WTC11 (cell line): ENCODE measurements at regions not wholly inside any gene's neighbourhood (a gene's known extent, or its start where the extent isn't known, plus 50 kb on each side); places are given as distances from the start of the nearest gene placed in this dataset.

Source experiments
- ATAC-seq: fragments of 200-7000 bp; cut with Tn5 transposase; 2 replicates; pipeline ENCODE4 v1.10.0; 2021; ENCODE audit warnings: mild to moderate bottlenecking, moderate library complexity
- CTCF ChIA-PET: fragments of 300-600 bp; sonication (Branson Sonifier 250); formaldehyde crosslinking; loops from one replicate; lab custom pipeline; 2021; ENCODE audit warnings: antibody characterized with exemption; lab: Charles Lee
- POLR2A ChIA-PET: fragments of 350-600 bp; sonication (Branson Sonifier 250); formaldehyde crosslinking; loops from one replicate; lab custom pipeline; 2021; ENCODE audit warnings: antibody characterized with exemption; lab: Charles Lee
- DNase-seq: peaks from one replicate; pipeline ENCODE4 v3.0.0; 2021; ENCODE audit warnings: low spot score
- H3K27ac Mint-ChIP-seq: 2 replicates; pipeline ENCODE4 v1.8.0; 2021; ENCODE audit warnings: mixed read lengths
- H3K27me3 Mint-ChIP-seq: 2 replicates; pipeline ENCODE4 v1.8.0; 2021; ENCODE audit warnings: low read depth, mild to moderate bottlenecking, moderate library complexity, mixed read lengths
- H3K36me3 Mint-ChIP-seq: 2 replicates; pipeline ENCODE4 v1.8.0; 2021; ENCODE audit warnings: mixed read lengths
- H3K4me1 Mint-ChIP-seq: 2 replicates; pipeline ENCODE4 v1.8.0; 2022; ENCODE audit warnings: mixed read lengths
- H3K4me3 Mint-ChIP-seq: 2 replicates; pipeline ENCODE4 v1.8.0; 2021; ENCODE audit warnings: mild to moderate bottlenecking, moderate library complexity, mixed read lengths
- H3K9me3 Mint-ChIP-seq: 2 replicates; pipeline ENCODE4 v1.8.0; 2021; ENCODE audit warnings: mixed read lengths
- ETV6 ChIP-seq: sonication (generic); formaldehyde crosslinking; IDR thresholded peaks from 2 replicates; pipeline ENCODE4 v1.8.1; 2022; ENCODE audit warnings: mild to moderate bottlenecking, missing genetic modification reagents
- IRF2 ChIP-seq: sonication (generic); formaldehyde crosslinking; IDR thresholded peaks from 2 replicates; pipeline ENCODE4 v1.8.0; 2022; ENCODE audit warnings: low read depth, missing genetic modification reagents, borderline replicate concordance
- KAT7 ChIP-seq: sonication (generic); formaldehyde crosslinking; IDR thresholded peaks from 2 replicates; pipeline ENCODE4 v1.8.1; 2023; ENCODE audit warnings: missing genetic modification reagents, mild to moderate bottlenecking, borderline replicate concordance
- SOX15 ChIP-seq: fragments of 250-450 bp; sonication (Bioruptor Pico); IDR thresholded peaks from 2 replicates; pipeline ENCODE4 v1.9.0; 2021; ENCODE audit warnings: mild to moderate bottlenecking
- TEAD4 ChIP-seq: sonication (generic); formaldehyde crosslinking; IDR thresholded peaks from 2 replicates; pipeline ENCODE4 v1.8.0; 2022; ENCODE audit warnings: mild to moderate bottlenecking, missing genetic modification reagents
- ZBTB21 ChIP-seq: sonication (generic); formaldehyde crosslinking; IDR thresholded peaks from 2 replicates; pipeline ENCODE4 v1.8.1; 2023; ENCODE audit warnings: mild to moderate bottlenecking, missing genetic modification reagents, borderline replicate concordance
- ZNF232 ChIP-seq: sonication (generic); formaldehyde crosslinking; IDR thresholded peaks from 2 replicates; pipeline ENCODE4 v1.8.0; 2022; ENCODE audit warnings: mild to moderate bottlenecking, missing genetic modification reagents
- ZNF263 ChIP-seq: sonication (generic); formaldehyde crosslinking; IDR thresholded peaks from 2 replicates; pipeline ENCODE4 v1.8.1; 2022; ENCODE audit warnings: low read depth, mild to moderate bottlenecking, moderate library complexity, missing genetic modification reagents
- ZNF671 ChIP-seq: fragments of 250-450 bp; sonication (Bioruptor Pico); IDR thresholded peaks from 2 replicates; pipeline ENCODE4 v1.8.0; 2021; ENCODE audit warnings: mild to moderate bottlenecking
- TF ChIP-seq, protein P1 (sequence below): sonication (generic); formaldehyde crosslinking; IDR thresholded peaks from 2 replicates; pipeline ENCODE4 v1.8.0; 2023; ENCODE audit warnings: mild to moderate bottlenecking, missing genetic modification reagents
- TF ChIP-seq, protein P2 (sequence below): sonication (generic); formaldehyde crosslinking; IDR thresholded peaks from 2 replicates; pipeline ENCODE4 v1.8.0; 2022; ENCODE audit warnings: mild to moderate bottlenecking, missing genetic modification reagents
- TF ChIP-seq, protein P3 (sequence below): fragments of 250-450 bp; sonication (Bioruptor Pico); IDR thresholded peaks from 2 replicates; pipeline ENCODE4 v2.1.2; 2022; ENCODE audit warnings: mild to moderate bottlenecking, moderate library complexity
- TF ChIP-seq, protein P4 (sequence below): sonication (generic); formaldehyde crosslinking; IDR thresholded peaks from 2 replicates; pipeline ENCODE4 v1.8.0; 2022; ENCODE audit warnings: mild to moderate bottlenecking, missing genetic modification reagents
- TF ChIP-seq, protein P5 (sequence below): sonication (generic); formaldehyde crosslinking; IDR thresholded peaks from 2 replicates; pipeline ENCODE4 v1.8.0; 2023; ENCODE audit warnings: missing genetic modification reagents, mild to moderate bottlenecking, borderline replicate concordance
- TF ChIP-seq, protein P6 (sequence below): sonication (generic); formaldehyde crosslinking; IDR thresholded peaks from 2 replicates; pipeline ENCODE4 v1.8.0; 2022; ENCODE audit warnings: mild to moderate bottlenecking, missing genetic modification reagents
- TF ChIP-seq, protein P7 (sequence below): sonication (generic); formaldehyde crosslinking; IDR thresholded peaks from 2 replicates; pipeline ENCODE4 v1.8.0; 2022; ENCODE audit warnings: missing genetic modification reagents

DNA sequence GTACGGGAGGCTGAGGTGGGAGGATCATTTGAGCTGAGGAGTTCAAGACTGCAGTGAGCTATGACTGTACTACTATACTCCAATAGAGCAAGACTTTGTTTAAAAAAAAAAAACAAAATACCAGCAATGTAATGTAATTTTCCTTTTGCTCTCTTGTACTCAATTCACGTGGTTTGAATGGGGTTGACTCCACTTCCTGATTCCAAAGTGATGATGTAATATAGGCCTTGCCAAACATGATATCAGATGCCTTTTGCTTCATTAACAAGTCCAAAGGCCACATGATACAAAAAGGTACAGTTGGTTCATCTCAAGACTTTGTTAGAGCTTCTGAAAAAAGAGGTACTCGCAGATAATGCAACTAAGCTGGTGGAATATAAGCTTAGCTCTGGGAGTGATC lies 321.8 kb downstream of the ZEB2 start (continued):
- TF ChIP-seq, protein P1, sequence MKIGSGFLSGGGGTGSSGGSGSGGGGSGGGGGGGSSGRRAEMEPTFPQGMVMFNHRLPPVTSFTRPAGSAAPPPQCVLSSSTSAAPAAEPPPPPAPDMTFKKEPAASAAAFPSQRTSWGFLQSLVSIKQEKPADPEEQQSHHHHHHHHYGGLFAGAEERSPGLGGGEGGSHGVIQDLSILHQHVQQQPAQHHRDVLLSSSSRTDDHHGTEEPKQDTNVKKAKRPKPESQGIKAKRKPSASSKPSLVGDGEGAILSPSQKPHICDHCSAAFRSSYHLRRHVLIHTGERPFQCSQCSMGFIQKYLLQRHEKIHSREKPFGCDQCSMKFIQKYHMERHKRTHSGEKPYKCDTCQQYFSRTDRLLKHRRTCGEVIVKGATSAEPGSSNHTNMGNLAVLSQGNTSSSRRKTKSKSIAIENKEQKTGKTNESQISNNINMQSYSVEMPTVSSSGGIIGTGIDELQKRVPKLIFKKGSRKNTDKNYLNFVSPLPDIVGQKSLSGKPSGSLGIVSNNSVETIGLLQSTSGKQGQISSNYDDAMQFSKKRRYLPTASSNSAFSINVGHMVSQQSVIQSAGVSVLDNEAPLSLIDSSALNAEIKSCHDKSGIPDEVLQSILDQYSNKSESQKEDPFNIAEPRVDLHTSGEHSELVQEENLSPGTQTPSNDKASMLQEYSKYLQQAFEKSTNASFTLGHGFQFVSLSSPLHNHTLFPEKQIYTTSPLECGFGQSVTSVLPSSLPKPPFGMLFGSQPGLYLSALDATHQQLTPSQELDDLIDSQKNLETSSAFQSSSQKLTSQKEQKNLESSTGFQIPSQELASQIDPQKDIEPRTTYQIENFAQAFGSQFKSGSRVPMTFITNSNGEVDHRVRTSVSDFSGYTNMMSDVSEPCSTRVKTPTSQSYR (CRISPR knock-in tag), result no peak
- TF ChIP-seq IRF2, result no peak
- TF ChIP-seq KAT7 (CRISPR knock-in tag), result no peak
- TF ChIP-seq, protein P2, sequence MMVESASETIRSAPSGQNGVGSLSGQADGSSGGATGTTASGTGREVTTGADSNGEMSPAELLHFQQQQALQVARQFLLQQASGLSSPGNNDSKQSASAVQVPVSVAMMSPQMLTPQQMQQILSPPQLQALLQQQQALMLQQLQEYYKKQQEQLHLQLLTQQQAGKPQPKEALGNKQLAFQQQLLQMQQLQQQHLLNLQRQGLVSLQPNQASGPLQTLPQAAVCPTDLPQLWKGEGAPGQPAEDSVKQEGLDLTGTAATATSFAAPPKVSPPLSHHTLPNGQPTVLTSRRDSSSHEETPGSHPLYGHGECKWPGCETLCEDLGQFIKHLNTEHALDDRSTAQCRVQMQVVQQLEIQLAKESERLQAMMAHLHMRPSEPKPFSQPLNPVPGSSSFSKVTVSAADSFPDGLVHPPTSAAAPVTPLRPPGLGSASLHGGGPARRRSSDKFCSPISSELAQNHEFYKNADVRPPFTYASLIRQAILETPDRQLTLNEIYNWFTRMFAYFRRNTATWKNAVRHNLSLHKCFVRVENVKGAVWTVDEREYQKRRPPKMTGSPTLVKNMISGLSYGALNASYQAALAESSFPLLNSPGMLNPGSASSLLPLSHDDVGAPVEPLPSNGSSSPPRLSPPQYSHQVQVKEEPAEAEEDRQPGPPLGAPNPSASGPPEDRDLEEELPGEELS (CRISPR knock-in tag), result no peak
- TF ChIP-seq, all 79 proteins: peak for 0

DNA sequence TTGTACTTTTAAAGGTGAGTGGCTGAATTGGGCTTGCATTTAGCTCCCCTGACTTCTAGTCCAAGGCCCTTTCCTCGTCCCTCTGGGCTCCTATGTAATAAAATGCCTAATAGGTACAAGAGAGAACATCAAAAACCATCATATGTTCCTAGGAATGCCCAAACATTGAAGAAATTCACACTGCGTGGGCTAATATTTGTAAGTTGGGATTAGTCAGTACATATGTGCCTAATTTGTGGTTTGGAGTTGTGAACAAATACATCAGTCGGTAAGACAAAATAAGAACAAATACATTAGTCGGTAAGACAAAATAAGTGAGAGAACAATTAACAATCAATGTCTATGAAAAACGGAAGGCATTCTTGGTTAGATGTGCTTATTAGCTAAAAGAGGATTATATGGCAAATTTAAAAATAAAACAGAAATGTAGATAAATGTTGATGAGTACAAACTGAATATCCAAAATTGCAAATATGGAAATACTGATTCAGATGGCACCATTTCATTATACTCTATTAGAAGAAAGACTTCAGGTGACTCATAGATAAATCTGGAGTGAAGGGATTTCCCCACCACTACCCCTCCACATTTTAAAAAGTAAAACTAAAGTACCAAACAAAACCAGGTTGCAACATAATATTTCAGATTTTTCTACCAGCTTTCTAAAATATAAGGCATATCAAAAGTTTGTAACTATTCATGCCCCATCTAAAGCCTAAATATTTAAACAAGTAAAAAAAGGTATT lies 325.4 kb downstream of the ZEB2 start:
- TF ChIP-seq IRF2, result no peak
- TF ChIP-seq ZNF232, result no peak
- H3K27ac Mint-ChIP-seq, result no peak overlapping the region
- POLR2A ChIA-PET, result no interaction called here

DNA sequence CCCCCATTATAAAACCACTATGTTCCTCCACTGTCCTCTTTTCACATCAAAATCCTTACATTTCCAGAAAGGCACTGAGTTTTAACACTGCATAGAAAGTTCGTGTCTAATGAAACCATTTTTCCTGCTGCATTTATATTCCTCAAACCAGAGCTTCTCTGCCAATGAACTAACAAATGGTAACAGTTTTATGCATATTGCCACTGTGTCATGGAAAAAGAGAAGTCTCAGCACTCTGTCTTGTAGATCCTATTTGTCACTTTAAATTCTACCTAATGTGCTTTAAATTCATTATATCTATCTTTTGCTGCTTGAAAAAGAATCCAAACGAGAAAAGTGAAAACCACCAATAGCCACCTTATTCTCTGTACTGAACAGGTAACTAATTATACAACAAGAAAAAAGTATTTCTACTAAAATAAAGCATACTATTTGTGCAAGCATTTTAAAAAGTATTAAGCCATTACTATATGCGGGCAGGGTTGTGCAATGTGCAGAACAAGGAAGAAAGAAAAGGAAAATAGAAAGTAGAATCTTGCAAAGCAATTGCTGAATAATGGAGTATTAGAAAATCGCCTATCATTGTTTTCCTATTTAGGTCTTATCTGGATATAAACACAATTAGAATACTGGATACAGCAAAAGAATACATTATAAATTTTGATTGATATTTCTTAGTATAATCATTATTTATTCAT lies 328.9 kb downstream of the ZEB2 start:
- ChIA-PET POLR2A (no interaction called here), CTCF (no interaction called here)
- no peaks in the 10 kb centered on the region for H3K9me3 Mint-ChIP-seq
- no peaks in the 10 kb centered on the region for H3K27me3 Mint-ChIP-seq
- H3K36me3 Mint-ChIP-seq, result no peaks in the 10 kb centered on the region
- no peak overlapping the region for H3K4me3 Mint-ChIP-seq
- no peak for ATAC-seq
- H3K27ac Mint-ChIP-seq, result no peak overlapping the region
- no peaks in the 10 kb centered on the region for H3K4me1 Mint-ChIP-seq
- no peak for DNase-seq
- TF ChIP-seq, protein P3, sequence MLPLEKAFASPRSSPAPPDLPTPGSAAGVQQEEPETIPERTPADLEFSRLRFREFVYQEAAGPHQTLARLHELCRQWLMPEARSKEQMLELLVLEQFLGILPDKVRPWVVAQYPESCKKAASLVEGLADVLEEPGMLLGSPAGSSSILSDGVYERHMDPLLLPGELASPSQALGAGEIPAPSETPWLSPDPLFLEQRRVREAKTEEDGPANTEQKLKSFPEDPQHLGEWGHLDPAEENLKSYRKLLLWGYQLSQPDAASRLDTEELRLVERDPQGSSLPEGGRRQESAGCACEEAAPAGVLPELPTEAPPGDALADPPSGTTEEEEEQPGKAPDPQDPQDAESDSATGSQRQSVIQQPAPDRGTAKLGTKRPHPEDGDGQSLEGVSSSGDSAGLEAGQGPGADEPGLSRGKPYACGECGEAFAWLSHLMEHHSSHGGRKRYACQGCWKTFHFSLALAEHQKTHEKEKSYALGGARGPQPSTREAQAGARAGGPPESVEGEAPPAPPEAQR (CRISPR knock-in tag), result no peak
- TF ChIP-seq, protein P4, sequence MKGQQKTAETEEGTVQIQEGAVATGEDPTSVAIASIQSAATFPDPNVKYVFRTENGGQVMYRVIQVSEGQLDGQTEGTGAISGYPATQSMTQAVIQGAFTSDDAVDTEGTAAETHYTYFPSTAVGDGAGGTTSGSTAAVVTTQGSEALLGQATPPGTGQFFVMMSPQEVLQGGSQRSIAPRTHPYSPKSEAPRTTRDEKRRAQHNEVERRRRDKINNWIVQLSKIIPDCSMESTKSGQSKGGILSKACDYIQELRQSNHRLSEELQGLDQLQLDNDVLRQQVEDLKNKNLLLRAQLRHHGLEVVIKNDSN (CRISPR knock-in tag), result no peak
- TF ChIP-seq ZNF263 (no peak), ZBTB21 (CRISPR knock-in tag) (no peak), ETV6 (CRISPR knock-in tag) (no peak), ZNF671 (CRISPR knock-in tag) (no peak), TEAD4 (CRISPR knock-in tag) (no peak), SOX15 (CRISPR knock-in tag) (no peak)
- TF ChIP-seq, protein P5, sequence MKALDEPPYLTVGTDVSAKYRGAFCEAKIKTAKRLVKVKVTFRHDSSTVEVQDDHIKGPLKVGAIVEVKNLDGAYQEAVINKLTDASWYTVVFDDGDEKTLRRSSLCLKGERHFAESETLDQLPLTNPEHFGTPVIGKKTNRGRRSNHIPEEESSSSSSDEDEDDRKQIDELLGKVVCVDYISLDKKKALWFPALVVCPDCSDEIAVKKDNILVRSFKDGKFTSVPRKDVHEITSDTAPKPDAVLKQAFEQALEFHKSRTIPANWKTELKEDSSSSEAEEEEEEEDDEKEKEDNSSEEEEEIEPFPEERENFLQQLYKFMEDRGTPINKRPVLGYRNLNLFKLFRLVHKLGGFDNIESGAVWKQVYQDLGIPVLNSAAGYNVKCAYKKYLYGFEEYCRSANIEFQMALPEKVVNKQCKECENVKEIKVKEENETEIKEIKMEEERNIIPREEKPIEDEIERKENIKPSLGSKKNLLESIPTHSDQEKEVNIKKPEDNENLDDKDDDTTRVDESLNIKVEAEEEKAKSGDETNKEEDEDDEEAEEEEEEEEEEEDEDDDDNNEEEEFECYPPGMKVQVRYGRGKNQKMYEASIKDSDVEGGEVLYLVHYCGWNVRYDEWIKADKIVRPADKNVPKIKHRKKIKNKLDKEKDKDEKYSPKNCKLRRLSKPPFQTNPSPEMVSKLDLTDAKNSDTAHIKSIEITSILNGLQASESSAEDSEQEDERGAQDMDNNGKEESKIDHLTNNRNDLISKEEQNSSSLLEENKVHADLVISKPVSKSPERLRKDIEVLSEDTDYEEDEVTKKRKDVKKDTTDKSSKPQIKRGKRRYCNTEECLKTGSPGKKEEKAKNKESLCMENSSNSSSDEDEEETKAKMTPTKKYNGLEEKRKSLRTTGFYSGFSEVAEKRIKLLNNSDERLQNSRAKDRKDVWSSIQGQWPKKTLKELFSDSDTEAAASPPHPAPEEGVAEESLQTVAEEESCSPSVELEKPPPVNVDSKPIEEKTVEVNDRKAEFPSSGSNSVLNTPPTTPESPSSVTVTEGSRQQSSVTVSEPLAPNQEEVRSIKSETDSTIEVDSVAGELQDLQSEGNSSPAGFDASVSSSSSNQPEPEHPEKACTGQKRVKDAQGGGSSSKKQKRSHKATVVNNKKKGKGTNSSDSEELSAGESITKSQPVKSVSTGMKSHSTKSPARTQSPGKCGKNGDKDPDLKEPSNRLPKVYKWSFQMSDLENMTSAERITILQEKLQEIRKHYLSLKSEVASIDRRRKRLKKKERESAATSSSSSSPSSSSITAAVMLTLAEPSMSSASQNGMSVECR (CRISPR knock-in tag), result no peak
- TF ChIP-seq, protein P6, sequence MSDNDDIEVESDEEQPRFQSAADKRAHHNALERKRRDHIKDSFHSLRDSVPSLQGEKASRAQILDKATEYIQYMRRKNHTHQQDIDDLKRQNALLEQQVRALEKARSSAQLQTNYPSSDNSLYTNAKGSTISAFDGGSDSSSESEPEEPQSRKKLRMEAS (CRISPR knock-in tag), result no peak
- TF ChIP-seq, protein P7, sequence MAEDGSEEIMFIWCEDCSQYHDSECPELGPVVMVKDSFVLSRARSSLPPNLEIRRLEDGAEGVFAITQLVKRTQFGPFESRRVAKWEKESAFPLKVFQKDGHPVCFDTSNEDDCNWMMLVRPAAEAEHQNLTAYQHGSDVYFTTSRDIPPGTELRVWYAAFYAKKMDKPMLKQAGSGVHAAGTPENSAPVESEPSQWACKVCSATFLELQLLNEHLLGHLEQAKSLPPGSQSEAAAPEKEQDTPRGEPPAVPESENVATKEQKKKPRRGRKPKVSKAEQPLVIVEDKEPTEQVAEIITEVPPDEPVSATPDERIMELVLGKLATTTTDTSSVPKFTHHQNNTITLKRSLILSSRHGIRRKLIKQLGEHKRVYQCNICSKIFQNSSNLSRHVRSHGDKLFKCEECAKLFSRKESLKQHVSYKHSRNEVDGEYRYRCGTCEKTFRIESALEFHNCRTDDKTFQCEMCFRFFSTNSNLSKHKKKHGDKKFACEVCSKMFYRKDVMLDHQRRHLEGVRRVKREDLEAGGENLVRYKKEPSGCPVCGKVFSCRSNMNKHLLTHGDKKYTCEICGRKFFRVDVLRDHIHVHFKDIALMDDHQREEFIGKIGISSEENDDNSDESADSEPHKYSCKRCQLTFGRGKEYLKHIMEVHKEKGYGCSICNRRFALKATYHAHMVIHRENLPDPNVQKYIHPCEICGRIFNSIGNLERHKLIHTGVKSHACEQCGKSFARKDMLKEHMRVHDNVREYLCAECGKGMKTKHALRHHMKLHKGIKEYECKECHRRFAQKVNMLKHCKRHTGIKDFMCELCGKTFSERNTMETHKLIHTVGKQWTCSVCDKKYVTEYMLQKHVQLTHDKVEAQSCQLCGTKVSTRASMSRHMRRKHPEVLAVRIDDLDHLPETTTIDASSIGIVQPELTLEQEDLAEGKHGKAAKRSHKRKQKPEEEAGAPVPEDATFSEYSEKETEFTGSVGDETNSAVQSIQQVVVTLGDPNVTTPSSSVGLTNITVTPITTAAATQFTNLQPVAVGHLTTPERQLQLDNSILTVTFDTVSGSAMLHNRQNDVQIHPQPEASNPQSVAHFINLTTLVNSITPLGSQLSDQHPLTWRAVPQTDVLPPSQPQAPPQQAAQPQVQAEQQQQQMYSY (CRISPR knock-in tag), result no peak

More for the DNA sequence above, 325.4 kb downstream of the ZEB2 start:
- no peak overlapping the region for H3K4me3 Mint-ChIP-seq
- no peaks in the 10 kb centered on the region for H3K36me3 Mint-ChIP-seq
- no peak for ATAC-seq
- no peak for DNase-seq
- H3K27me3 Mint-ChIP-seq, result no peaks in the 10 kb centered on the region
- H3K9me3 Mint-ChIP-seq, result no peaks in the 10 kb centered on the region
- CTCF ChIA-PET, result interaction anchor here (1.1 kb wide), 1 partner anchor 255 kb away, joined by 3 read pairs; no protein-coding TSS in a partner anchor
- H3K4me1 Mint-ChIP-seq, result 0 out of 2 replicates have a peak, but pooled peaks cover 4% of the 10 kb centered on the region
